ENCODE measurements at regions not wholly inside any gene's neighbourhood (a gene's known extent, or its start where the extent isn't known, plus 50 kb on each side); places are given as distances from the start of the nearest gene placed in this dataset.
"Not testable (repeated sequence)": the region's sequence is repeated elsewhere in the genome, so short reads cannot be mapped to it uniquely, and the experiment has no call there.

DNA sequence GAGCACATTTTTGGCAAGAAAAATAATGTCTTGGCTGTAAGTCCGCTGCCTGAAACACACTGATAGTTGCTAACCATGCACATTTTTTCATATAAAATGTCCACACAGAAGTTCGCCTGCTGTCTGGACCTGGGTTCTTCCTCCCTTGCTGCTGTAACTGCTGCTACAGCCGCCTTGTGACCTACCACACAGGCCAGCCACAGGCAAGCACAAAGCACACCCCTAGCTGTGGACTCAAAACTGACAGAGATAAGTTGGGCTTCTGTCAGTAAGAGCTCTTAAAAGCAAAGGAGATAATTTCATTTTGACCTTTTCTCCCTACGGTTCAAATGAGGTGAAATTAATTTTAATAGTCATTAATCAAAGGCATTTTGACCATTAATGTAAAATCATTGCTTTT, 354.7 kb downstream of the OTUD1 start:
- no peak overlapping the region for H2AFZ ChIP-seq (ENCODE audit: low read depth, low read length)
- TF ChIP-seq, protein P1, sequence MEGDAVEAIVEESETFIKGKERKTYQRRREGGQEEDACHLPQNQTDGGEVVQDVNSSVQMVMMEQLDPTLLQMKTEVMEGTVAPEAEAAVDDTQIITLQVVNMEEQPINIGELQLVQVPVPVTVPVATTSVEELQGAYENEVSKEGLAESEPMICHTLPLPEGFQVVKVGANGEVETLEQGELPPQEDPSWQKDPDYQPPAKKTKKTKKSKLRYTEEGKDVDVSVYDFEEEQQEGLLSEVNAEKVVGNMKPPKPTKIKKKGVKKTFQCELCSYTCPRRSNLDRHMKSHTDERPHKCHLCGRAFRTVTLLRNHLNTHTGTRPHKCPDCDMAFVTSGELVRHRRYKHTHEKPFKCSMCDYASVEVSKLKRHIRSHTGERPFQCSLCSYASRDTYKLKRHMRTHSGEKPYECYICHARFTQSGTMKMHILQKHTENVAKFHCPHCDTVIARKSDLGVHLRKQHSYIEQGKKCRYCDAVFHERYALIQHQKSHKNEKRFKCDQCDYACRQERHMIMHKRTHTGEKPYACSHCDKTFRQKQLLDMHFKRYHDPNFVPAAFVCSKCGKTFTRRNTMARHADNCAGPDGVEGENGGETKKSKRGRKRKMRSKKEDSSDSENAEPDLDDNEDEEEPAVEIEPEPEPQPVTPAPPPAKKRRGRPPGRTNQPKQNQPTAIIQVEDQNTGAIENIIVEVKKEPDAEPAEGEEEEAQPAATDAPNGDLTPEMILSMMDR (IDR thresholded peaks at IDR 0.05; ENCODE audit: low read depth, low read length): no peak
- no peak for TF ChIP-seq EZH2phosphoT487 (IDR thresholded peaks at IDR 0.05; ENCODE audit: low read depth)
- H3K36me3 ChIP-seq (replicated peaks; ENCODE audit: low read depth, low read length): no peaks in the 10 kb centered on the region
- no peak overlapping the region for H3K4me3 ChIP-seq (ENCODE audit: low read length)
- H3K9ac ChIP-seq (ENCODE audit: low read length): no peak overlapping the region
- no peaks in the 10 kb centered on the region; the same call in 1 of the 2 replicates for H3K4me1 ChIP-seq (ENCODE audit: low read length)
- no peak overlapping the region for H3K27ac ChIP-seq (ENCODE audit: low read length)
- no peak overlapping the region for H3K4me2 ChIP-seq (ENCODE audit: low read length)
- H4K20me1 ChIP-seq (ENCODE audit: insufficient read depth, low read length): no peaks in the 10 kb centered on the region
- H3K27me3 ChIP-seq (ENCODE audit: low read depth, low read length): no peaks in the 10 kb centered on the region
- H3K9me3 ChIP-seq (ENCODE audit: insufficient read depth, low read length): no peaks in the 10 kb centered on the region
- no peaks in the 10 kb centered on the region for H3K79me2 ChIP-seq (ENCODE audit: low read length)

DNA sequence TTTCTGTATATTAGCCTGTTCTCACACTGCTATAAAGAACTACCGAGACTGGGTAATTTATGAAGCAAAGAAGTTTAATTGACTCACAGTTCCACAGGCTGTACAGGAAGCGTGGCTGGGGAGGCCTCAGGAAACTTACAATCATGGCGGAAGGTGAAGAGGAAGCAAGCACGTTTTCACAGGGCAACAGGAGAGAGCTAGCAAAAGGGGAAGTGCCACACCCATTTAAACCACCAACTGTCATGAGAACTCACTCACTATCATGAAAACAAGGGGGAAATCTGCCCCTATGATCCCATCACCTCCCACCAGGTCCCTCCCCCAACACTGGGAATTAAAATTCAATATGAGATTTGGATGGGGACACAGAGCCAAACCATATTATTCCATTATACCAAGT, 358.6 kb downstream of the OTUD1 start:
- H3K9me3 ChIP-seq (ENCODE audit: insufficient read depth, low read length); H3K79me2 ChIP-seq (ENCODE audit: low read length); H4K20me1 ChIP-seq (ENCODE audit: insufficient read depth, low read length); H3K4me3 ChIP-seq (ENCODE audit: low read length); H3K27me3 ChIP-seq (ENCODE audit: low read depth, low read length); H3K9ac ChIP-seq (ENCODE audit: low read length); H3K4me1 ChIP-seq (ENCODE audit: low read length); H3K27ac ChIP-seq (ENCODE audit: low read length); H3K4me2 ChIP-seq (ENCODE audit: low read length); H3K36me3 ChIP-seq (replicated peaks; ENCODE audit: low read depth, low read length); H2AFZ ChIP-seq (ENCODE audit: low read depth, low read length): not testable (repeated sequence)

GRCh38 chr10:23804125-23804524, 365.2 kb downstream of the OTUD1 start:
- no peak overlapping the region for H2AFZ ChIP-seq (ENCODE audit: low read depth, low read length)
- H3K27me3 ChIP-seq (ENCODE audit: low read depth, low read length): no peaks in the 10 kb centered on the region
- H3K27ac ChIP-seq (ENCODE audit: low read length): no peak overlapping the region
- no peaks in the 10 kb centered on the region for H3K36me3 ChIP-seq (replicated peaks; ENCODE audit: low read depth, low read length)
- H3K9me3 ChIP-seq (ENCODE audit: insufficient read depth, low read length): no peaks in the 10 kb centered on the region
- H4K20me1 ChIP-seq (ENCODE audit: insufficient read depth, low read length): no peaks in the 10 kb centered on the region
- no peak overlapping the region for H3K4me3 ChIP-seq (ENCODE audit: low read length)
- no peak overlapping the region for H3K4me2 ChIP-seq (ENCODE audit: low read length)
- no peak overlapping the region for H3K9ac ChIP-seq (ENCODE audit: low read length)
- H3K4me1 ChIP-seq (ENCODE audit: low read length): no peaks in the 10 kb centered on the region
- TF ChIP-seq EZH2phosphoT487 (IDR thresholded peaks at IDR 0.05; ENCODE audit: low read depth): no peak
- TF ChIP-seq, protein P1 (IDR thresholded peaks at IDR 0.05; ENCODE audit: low read depth, low read length): no peak
- no peaks in the 10 kb centered on the region for H3K79me2 ChIP-seq (ENCODE audit: low read length)

GRCh38 chr10:23813687-23814086, 374.8 kb downstream of the OTUD1 start:
- no peak overlapping the region for H3K9ac ChIP-seq (ENCODE audit: low read length)
- no peaks in the 10 kb centered on the region for H4K20me1 ChIP-seq (ENCODE audit: insufficient read depth, low read length)
- no peaks in the 10 kb centered on the region for H3K9me3 ChIP-seq (ENCODE audit: insufficient read depth, low read length)
- no peaks in the 10 kb centered on the region for H3K27me3 ChIP-seq (ENCODE audit: low read depth, low read length)
- no peak overlapping the region for H2AFZ ChIP-seq (ENCODE audit: low read depth, low read length)
- no peaks in the 10 kb centered on the region for H3K79me2 ChIP-seq (ENCODE audit: low read length)
- H3K4me2 ChIP-seq (ENCODE audit: low read length): no peak overlapping the region
- H3K27ac ChIP-seq (ENCODE audit: low read length): no peak overlapping the region
- no peak for TF ChIP-seq EZH2phosphoT487 (IDR thresholded peaks at IDR 0.05; ENCODE audit: low read depth)
- TF ChIP-seq, protein P1 (IDR thresholded peaks at IDR 0.05; ENCODE audit: low read depth, low read length): no peak
- no peak overlapping the region for H3K4me3 ChIP-seq (ENCODE audit: low read length)
- H3K36me3 ChIP-seq (replicated peaks; ENCODE audit: low read depth, low read length): no peaks in the 10 kb centered on the region
- no peaks in the 10 kb centered on the region for H3K4me1 ChIP-seq (ENCODE audit: low read length)

GRCh38 chr10:23818484-23818883, 379.6 kb downstream of the OTUD1 start:
- Histone ChIP-seq H4K20me1 (ENCODE audit: insufficient read depth, low read length) (no peaks in the 10 kb centered on the region), H3K4me1 (ENCODE audit: low read length) (no peaks in the 10 kb centered on the region), H3K9me3 (ENCODE audit: insufficient read depth, low read length) (no peaks in the 10 kb centered on the region), H3K79me2 (ENCODE audit: low read length) (no peaks in the 10 kb centered on the region), H3K36me3 (replicated peaks; ENCODE audit: low read depth, low read length) (no peaks in the 10 kb centered on the region), H2AFZ (ENCODE audit: low read depth, low read length) (no peak overlapping the region), H3K4me2 (ENCODE audit: low read length) (no peak overlapping the region), H3K27ac (ENCODE audit: low read length) (no peak overlapping the region), H3K27me3 (ENCODE audit: low read depth, low read length) (no peaks in the 10 kb centered on the region), H3K9ac (ENCODE audit: low read length) (no peak overlapping the region), H3K4me3 (ENCODE audit: low read length) (no peak overlapping the region)
- TF ChIP-seq, protein P1 (IDR thresholded peaks at IDR 0.05; ENCODE audit: low read depth, low read length): no peak
- no peak for TF ChIP-seq EZH2phosphoT487 (IDR thresholded peaks at IDR 0.05; ENCODE audit: low read depth)
